ENCODE measurements at regions not wholly inside any gene's neighbourhood (a gene's known extent, or its start where the extent isn't known, plus 50 kb on each side); places are given as distances from the start of the nearest gene placed in this dataset.
"Not testable (repeated sequence)": the region's sequence is repeated elsewhere in the genome, so short reads cannot be mapped to it uniquely, and the experiment has no call there.

- intact Hi-C loops (cut with DNase I; ENCODE audit: low total_unique reads), result no loop called here
- Histone ChIP-seq H3K9me3 (no peaks in the 10 kb centered on the region), H3K4me1 (no peaks in the 10 kb centered on the region), H3K36me3 (no peaks in the 10 kb centered on the region), H3K27me3 (no peaks in the 10 kb centered on the region), H3K27ac (no peak overlapping the region), H3K4me3 (no peak overlapping the region)
- TF ChIP-seq CTCF (IDR thresholded peaks at IDR 0.05), result no peak
- no peak for DNase-seq
These were observed 409.5 kb upstream of the LMO3 start for GRCh38 chr12:17015501-17015900.

- not testable (repeated sequence) for DNase-seq, H3K4me3 ChIP-seq
These were observed 401.6 kb upstream of the LMO3 start for GRCh38 chr12:17007442-17008040.

GRCh38 chr12:16998538-16998937, 392.6 kb upstream of the LMO3 start:
- H3K27ac ChIP-seq; intact Hi-C loops (cut with DNase I; ENCODE audit: low total_unique reads); H3K9me3 ChIP-seq; DNase-seq; H3K27me3 ChIP-seq; H3K4me3 ChIP-seq; H3K4me1 ChIP-seq; H3K36me3 ChIP-seq: not testable (repeated sequence)

More at GRCh38 chr12:17007442-17008040, 401.6 kb upstream of the LMO3 start:
- H3K27me3 ChIP-seq; H3K27ac ChIP-seq; H3K9me3 ChIP-seq; H3K4me1 ChIP-seq; H3K36me3 ChIP-seq; intact Hi-C loops (cut with DNase I; ENCODE audit: low total_unique reads): not testable (repeated sequence)

GRCh38 chr12:16984484-16984883, 378.5 kb upstream of the LMO3 start:
- no peak overlapping the region for H3K27ac ChIP-seq
- no peaks in the 10 kb centered on the region for H3K36me3 ChIP-seq
- H3K27me3 ChIP-seq, result no peaks in the 10 kb centered on the region
- TF ChIP-seq CTCF (IDR thresholded peaks at IDR 0.05), result no peak
- H3K4me3 ChIP-seq, result no peak overlapping the region
- no peaks in the 10 kb centered on the region for H3K9me3 ChIP-seq
- DNase-seq, result no peak
- H3K4me1 ChIP-seq, result no peaks in the 10 kb centered on the region
- intact Hi-C loops (cut with DNase I; ENCODE audit: low total_unique reads), result no loop called here

- TF ChIP-seq CTCF (IDR thresholded peaks at IDR 0.05), result no peak
- Histone ChIP-seq H3K4me1 (no peaks in the 10 kb centered on the region), H3K9me3 (no peaks in the 10 kb centered on the region), H3K27ac (no peak overlapping the region), H3K27me3 (no peaks in the 10 kb centered on the region), H3K36me3 (no peaks in the 10 kb centered on the region), H3K4me3 (no peak overlapping the region)
- no peak for DNase-seq
- intact Hi-C loops (cut with DNase I; ENCODE audit: low total_unique reads), result no loop called here
These were observed 367.2 kb upstream of the LMO3 start for GRCh38 chr12:16972923-16973770.

- intact Hi-C loops (cut with DNase I; ENCODE audit: low total_unique reads), result no loop called here
These were observed 356.9 kb upstream of the LMO3 start for GRCh38 chr12:16962889-16963288.

More at GRCh38 chr12:16962889-16963288, 356.9 kb upstream of the LMO3 start:
- DNase-seq, result no peak
- H3K4me3 ChIP-seq, result no peak overlapping the region
- H3K36me3 ChIP-seq, result no peaks in the 10 kb centered on the region
- H3K27ac ChIP-seq, result no peak overlapping the region
- no peaks in the 10 kb centered on the region for H3K27me3 ChIP-seq
- no peaks in the 10 kb centered on the region for H3K4me1 ChIP-seq
- no peaks in the 10 kb centered on the region for H3K9me3 ChIP-seq
- TF ChIP-seq CTCF (IDR thresholded peaks at IDR 0.05), result no peak

Measured in tibial artery (tissue), 4 donors.